SK-N-SH treated with all-trans-retinoic acid at 6 μM for 48 hours (cell line): ENCODE measurements at regions not wholly inside any gene's neighbourhood (a gene's known extent, or its start where the extent isn't known, plus 50 kb on each side); places are given as distances from the start of the nearest gene placed in this dataset.

ENCODE experiments used
- ATAC-seq: fragments of 200-7000 bp; cut with Tn5 transposase; 3 replicates; pipeline ENCODE4 v1.9.1; 2020; ENCODE audit warnings: mild to moderate bottlenecking, moderate library complexity
- ARNTL ChIP-seq: fragments of 450-650 bp; formaldehyde crosslinking; IDR thresholded peaks from 2 replicates; pipeline ENCODE4 v1.5.0; 2020; ENCODE audit warnings: low read depth, mild to moderate bottlenecking, moderate library complexity, borderline replicate concordance
- BACH2 ChIP-seq: fragments of 250-450 bp; sonication (Bioruptor Pico); IDR thresholded peaks from 2 replicates; pipeline ENCODE4 v1.9.0; 2021; ENCODE audit warnings: mild to moderate bottlenecking, borderline replicate concordance
- CSDC2 ChIP-seq: fragments of 250-450 bp; sonication (Bioruptor Pico); IDR thresholded peaks from 2 replicates; pipeline ENCODE4 v1.5.0; 2020; ENCODE audit warnings: mild to moderate bottlenecking, moderate library complexity
- ESRRG ChIP-seq: fragments of 250-450 bp; sonication (Bioruptor Pico); IDR thresholded peaks from 2 replicates; pipeline ENCODE4 v1.6.1; 2021; ENCODE audit warnings: mild to moderate bottlenecking
- ISL1 ChIP-seq: fragments of 250-450 bp; sonication (Bioruptor Pico); IDR thresholded peaks from 2 replicates; pipeline ENCODE4 v2.1.2; 2022; ENCODE audit warnings: mild to moderate bottlenecking, moderate library complexity
- OSR1 ChIP-seq: fragments of 250-450 bp; sonication (Bioruptor Pico); IDR thresholded peaks from 2 replicates; pipeline ENCODE4 v1.8.0; 2022; ENCODE audit warnings: moderate library complexity, mild to moderate bottlenecking, inconsistent platforms
- PPARA ChIP-seq: fragments of 250-450 bp; sonication (Bioruptor Pico); IDR thresholded peaks from 2 replicates; pipeline ENCODE4 v1.5.0; 2020; ENCODE audit warnings: mild to moderate bottlenecking, borderline replicate concordance
- RARB ChIP-seq: fragments of 250-450 bp; sonication (Bioruptor Pico); IDR thresholded peaks from 2 replicates; pipeline ENCODE4 v1.8.0; 2021; ENCODE audit warnings: mild to moderate bottlenecking, moderate library complexity
- SNAI2 ChIP-seq: fragments of 250-450 bp; sonication (Bioruptor Pico); IDR thresholded peaks from 2 replicates; pipeline ENCODE4 v1.5.0; 2020; ENCODE audit warnings: mild to moderate bottlenecking, moderate library complexity
- TCF4 ChIP-seq: fragments of 250-450 bp; sonication (Bioruptor Pico); IDR thresholded peaks from 2 replicates; pipeline ENCODE4 v1.8.0; 2021; ENCODE audit warnings: mild to moderate bottlenecking, moderate library complexity, borderline replicate concordance
- TOX ChIP-seq: fragments of 250-450 bp; sonication (Bioruptor Pico); IDR thresholded peaks from 2 replicates; pipeline ENCODE4 v1.8.0; 2021; ENCODE audit warnings: mild to moderate bottlenecking, moderate library complexity, borderline replicate concordance
- ZFP3 ChIP-seq: fragments of 250-450 bp; sonication (Bioruptor Pico); IDR thresholded peaks from 2 replicates; pipeline ENCODE4 v1.5.0; 2020; ENCODE audit warnings: mild to moderate bottlenecking, moderate library complexity
- ZNF565 ChIP-seq: fragments of 450-650 bp; formaldehyde crosslinking; conservative IDR thresholded peaks from 2 replicates; pipeline ENCODE4 v1.5.0; 2020; ENCODE audit warnings: low read depth, mild to moderate bottlenecking, moderate library complexity
- ZNF70 ChIP-seq: fragments of 450-650 bp; formaldehyde crosslinking; IDR thresholded peaks from 2 replicates; pipeline ENCODE4 v1.5.0; 2020; ENCODE audit warnings: mild to moderate bottlenecking, moderate library complexity
- ZNF8 ChIP-seq: fragments of 450-650 bp; formaldehyde crosslinking; IDR thresholded peaks from 2 replicates; pipeline ENCODE4 v1.5.0; 2020; ENCODE audit warnings: mild to moderate bottlenecking, moderate library complexity
- TF ChIP-seq, protein P1 (sequence below): fragments of 250-450 bp; sonication (Bioruptor Pico); IDR thresholded peaks from 2 replicates; pipeline ENCODE4 v1.5.0; 2020; ENCODE audit warnings: mild to moderate bottlenecking, moderate library complexity
- TF ChIP-seq, protein P2 (sequence below): fragments of 250-450 bp; sonication (Bioruptor Pico); IDR thresholded peaks from 2 replicates; pipeline ENCODE4 v1.5.1; 2021; ENCODE audit warnings: mild to moderate bottlenecking, moderate library complexity
- TF ChIP-seq, protein P3 (sequence below): fragments of 250-450 bp; sonication (Bioruptor Pico); IDR thresholded peaks from 2 replicates; pipeline ENCODE4 v1.8.0; 2020; ENCODE audit warnings: mild to moderate bottlenecking, moderate library complexity, borderline replicate concordance
- TF ChIP-seq, protein P4 (sequence below): fragments of 250-450 bp; sonication (Bioruptor Pico); IDR thresholded peaks from 2 replicates; pipeline ENCODE4 v1.8.0; 2021; ENCODE audit warnings: low read depth, mild to moderate bottlenecking, moderate library complexity, borderline replicate concordance
- TF ChIP-seq, protein P5 (sequence below): fragments of 250-450 bp; sonication (Bioruptor Pico); IDR thresholded peaks from 2 replicates; pipeline ENCODE4 v1.5.1; 2020; ENCODE audit warnings: low read depth, mild to moderate bottlenecking, moderate library complexity

DNA sequence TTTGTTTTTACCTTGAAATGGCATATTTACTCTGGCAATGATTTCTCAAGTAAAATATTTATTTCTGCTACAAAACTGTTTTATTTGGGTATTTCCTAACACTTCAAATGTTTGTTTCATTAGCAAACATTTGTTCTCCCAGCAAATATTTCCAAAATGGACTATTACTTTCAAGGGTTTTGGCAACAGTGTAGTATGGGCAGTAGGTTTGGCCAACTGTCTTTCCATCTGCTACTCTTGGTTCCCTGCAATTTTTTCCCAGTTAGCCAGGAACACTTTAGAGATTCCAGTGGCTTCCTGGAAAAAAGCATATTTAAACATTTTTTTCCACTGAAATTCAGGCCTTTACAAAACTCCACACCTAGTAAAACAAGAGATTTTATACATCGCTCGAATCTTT is 466.6 kb downstream of the SLITRK6 start:
- TF ChIP-seq, protein P1, sequence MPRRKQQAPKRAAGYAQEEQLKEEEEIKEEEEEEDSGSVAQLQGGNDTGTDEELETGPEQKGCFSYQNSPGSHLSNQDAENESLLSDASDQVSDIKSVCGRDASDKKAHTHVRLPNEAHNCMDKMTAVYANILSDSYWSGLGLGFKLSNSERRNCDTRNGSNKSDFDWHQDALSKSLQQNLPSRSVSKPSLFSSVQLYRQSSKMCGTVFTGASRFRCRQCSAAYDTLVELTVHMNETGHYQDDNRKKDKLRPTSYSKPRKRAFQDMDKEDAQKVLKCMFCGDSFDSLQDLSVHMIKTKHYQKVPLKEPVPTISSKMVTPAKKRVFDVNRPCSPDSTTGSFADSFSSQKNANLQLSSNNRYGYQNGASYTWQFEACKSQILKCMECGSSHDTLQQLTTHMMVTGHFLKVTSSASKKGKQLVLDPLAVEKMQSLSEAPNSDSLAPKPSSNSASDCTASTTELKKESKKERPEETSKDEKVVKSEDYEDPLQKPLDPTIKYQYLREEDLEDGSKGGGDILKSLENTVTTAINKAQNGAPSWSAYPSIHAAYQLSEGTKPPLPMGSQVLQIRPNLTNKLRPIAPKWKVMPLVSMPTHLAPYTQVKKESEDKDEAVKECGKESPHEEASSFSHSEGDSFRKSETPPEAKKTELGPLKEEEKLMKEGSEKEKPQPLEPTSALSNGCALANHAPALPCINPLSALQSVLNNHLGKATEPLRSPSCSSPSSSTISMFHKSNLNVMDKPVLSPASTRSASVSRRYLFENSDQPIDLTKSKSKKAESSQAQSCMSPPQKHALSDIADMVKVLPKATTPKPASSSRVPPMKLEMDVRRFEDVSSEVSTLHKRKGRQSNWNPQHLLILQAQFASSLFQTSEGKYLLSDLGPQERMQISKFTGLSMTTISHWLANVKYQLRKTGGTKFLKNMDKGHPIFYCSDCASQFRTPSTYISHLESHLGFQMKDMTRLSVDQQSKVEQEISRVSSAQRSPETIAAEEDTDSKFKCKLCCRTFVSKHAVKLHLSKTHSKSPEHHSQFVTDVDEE, result no peak
- TF ChIP-seq CSDC2, result no peak
- TF ChIP-seq RARB (CRISPR knock-in tag), result no peak
- TF ChIP-seq BACH2 (CRISPR knock-in tag), result no peak
- TF ChIP-seq TOX (CRISPR knock-in tag), result no peak

DNA sequence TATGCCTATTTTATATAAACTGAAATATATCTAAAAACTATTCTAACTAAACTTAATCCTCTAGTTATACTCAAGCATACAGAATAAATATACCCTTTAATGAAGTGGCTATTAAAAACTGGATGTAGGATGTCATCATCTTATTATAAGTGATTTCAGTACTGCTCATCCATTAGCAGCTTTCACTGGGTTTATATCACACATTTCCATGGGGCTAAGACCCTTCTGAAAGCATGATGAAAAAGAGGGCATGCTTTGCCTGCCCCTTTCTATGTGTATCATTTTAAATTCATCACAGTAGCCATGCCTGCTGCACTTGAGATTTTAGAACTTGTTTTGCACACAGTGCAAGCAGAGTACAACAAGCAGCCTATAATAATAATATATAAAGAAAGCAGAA is 477.5 kb downstream of the SLITRK6 start:
- no peak for ATAC-seq
- TF ChIP-seq ZFP3 (CRISPR knock-in tag) (no peak), PPARA (CRISPR knock-in tag) (no peak), OSR1 (CRISPR knock-in tag) (no peak), TOX (CRISPR knock-in tag) (no peak), ZNF565 (CRISPR knock-in tag) (no peak), ZNF8 (CRISPR knock-in tag) (no peak), ESRRG (no peak), ISL1 (CRISPR knock-in tag) (no peak), TCF4 (CRISPR knock-in tag) (no peak), ZNF70 (CRISPR knock-in tag) (no peak), ARNTL (CRISPR knock-in tag) (no peak), SNAI2 (CRISPR knock-in tag) (no peak)
- TF ChIP-seq, protein P2, sequence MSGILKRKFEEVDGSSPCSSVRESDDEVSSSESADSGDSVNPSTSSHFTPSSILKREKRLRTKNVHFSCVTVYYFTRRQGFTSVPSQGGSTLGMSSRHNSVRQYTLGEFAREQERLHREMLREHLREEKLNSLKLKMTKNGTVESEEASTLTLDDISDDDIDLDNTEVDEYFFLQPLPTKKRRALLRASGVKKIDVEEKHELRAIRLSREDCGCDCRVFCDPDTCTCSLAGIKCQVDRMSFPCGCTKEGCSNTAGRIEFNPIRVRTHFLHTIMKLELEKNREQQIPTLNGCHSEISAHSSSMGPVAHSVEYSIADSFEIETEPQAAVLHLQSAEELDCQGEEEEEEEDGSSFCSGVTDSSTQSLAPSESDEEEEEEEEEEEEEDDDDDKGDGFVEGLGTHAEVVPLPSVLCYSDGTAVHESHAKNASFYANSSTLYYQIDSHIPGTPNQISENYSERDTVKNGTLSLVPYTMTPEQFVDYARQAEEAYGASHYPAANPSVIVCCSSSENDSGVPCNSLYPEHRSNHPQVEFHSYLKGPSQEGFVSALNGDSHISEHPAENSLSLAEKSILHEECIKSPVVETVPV (CRISPR knock-in tag), result no peak
- TF ChIP-seq, protein P3, sequence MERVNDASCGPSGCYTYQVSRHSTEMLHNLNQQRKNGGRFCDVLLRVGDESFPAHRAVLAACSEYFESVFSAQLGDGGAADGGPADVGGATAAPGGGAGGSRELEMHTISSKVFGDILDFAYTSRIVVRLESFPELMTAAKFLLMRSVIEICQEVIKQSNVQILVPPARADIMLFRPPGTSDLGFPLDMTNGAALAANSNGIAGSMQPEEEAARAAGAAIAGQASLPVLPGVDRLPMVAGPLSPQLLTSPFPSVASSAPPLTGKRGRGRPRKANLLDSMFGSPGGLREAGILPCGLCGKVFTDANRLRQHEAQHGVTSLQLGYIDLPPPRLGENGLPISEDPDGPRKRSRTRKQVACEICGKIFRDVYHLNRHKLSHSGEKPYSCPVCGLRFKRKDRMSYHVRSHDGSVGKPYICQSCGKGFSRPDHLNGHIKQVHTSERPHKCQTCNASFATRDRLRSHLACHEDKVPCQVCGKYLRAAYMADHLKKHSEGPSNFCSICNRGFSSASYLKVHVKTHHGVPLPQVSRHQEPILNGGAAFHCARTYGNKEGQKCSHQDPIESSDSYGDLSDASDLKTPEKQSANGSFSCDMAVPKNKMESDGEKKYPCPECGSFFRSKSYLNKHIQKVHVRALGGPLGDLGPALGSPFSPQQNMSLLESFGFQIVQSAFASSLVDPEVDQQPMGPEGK, result no peak
- TF ChIP-seq, protein P4, sequence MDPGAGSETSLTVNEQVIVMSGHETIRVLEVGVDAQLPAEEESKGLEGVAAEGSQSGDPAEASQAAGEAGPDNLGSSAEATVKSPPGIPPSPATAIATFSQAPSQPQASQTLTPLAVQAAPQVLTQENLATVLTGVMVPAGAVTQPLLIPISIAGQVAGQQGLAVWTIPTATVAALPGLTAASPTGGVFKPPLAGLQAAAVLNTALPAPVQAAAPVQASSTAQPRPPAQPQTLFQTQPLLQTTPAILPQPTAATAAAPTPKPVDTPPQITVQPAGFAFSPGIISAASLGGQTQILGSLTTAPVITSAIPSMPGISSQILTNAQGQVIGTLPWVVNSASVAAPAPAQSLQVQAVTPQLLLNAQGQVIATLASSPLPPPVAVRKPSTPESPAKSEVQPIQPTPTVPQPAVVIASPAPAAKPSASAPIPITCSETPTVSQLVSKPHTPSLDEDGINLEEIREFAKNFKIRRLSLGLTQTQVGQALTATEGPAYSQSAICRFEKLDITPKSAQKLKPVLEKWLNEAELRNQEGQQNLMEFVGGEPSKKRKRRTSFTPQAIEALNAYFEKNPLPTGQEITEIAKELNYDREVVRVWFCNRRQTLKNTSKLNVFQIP, result no peak

More for the DNA sequence above, 466.6 kb downstream of the SLITRK6 start:
- ATAC-seq, result no peak

DNA sequence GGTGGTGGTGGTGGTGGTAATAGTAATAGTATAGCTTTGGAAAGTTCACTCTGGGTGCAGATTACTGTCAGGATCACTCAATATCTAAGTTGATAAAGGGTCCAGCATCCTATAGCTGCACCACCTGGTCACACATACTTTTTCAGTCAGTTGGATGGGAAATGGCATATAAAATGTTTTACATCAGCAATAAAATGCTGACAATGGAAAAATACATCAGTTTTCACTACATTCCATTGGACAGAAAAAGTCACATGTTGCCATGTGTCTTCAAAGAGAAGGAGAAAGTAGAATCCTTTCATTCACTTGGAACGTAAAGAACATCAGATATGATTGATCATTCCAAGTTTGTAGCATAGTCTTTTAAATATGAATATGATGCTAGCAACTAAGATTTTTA is 481.4 kb downstream of the SLITRK6 start:
- ATAC-seq, result no peak
- TF ChIP-seq CSDC2, result no peak
- TF ChIP-seq TCF4 (CRISPR knock-in tag), result no peak
- TF ChIP-seq, protein P5, sequence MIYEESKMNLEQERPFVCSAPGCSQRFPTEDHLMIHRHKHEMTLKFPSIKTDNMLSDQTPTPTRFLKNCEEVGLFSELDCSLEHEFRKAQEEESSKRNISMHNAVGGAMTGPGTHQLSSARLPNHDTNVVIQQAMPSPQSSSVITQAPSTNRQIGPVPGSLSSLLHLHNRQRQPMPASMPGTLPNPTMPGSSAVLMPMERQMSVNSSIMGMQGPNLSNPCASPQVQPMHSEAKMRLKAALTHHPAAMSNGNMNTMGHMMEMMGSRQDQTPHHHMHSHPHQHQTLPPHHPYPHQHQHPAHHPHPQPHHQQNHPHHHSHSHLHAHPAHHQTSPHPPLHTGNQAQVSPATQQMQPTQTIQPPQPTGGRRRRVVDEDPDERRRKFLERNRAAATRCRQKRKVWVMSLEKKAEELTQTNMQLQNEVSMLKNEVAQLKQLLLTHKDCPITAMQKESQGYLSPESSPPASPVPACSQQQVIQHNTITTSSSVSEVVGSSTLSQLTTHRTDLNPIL (CRISPR knock-in tag), result no peak
- TF ChIP-seq, protein P3, result no peak
- TF ChIP-seq, protein P2 (CRISPR knock-in tag), result no peak
- TF ChIP-seq, protein P1, result no peak
